Activated CD8-positive, alpha-beta memory T cell treated with anti-CD3 and anti-CD28 coated beads, Interleukin-2, amount 50 U/mL, for 24 hours (primary cell): ENCODE measurements at regions not wholly inside any gene's neighbourhood (a gene's known extent, or its start where the extent isn't known, plus 50 kb on each side); places are given as distances from the start of the nearest gene placed in this dataset.
"Not testable (repeated sequence)": the region's sequence is repeated elsewhere in the genome, so short reads cannot be mapped to it uniquely, and the experiment has no call there.

Experiments
- DNase-seq: peaks from one replicate; pipeline ENCODE4 v3.0.0-alpha.2; 2020; ENCODE audit errors: extremely low read depth

DNA sequence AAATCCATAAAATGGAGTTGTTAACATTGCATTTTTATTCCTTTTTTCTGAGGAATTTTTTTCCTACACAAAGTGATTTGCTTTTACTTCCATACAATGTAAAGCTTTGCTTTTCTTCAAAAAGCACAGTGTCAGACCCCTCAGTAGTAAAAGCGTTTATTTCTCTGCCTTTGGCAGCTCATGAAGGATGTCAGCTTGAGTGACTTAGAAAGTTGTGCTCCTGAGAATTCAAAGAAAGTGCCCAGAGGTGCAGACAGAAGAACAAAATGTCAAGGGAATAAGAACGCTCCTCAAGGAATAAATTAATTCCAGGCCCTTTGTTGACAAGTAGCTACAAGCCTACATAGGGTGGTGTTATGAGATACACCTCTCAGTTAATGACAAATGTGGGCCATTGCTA, 369.3 kb upstream of the ADARB2 start:
- DNase-seq = no peak

- no peak for DNase-seq
Measured at GRCh38 chr10:2099321-2099720, 362.0 kb upstream of the ADARB2 start.

GRCh38 chr10:2097937-2098336, 360.6 kb upstream of the ADARB2 start:
- no peak for DNase-seq

- no peak for DNase-seq
Measured at GRCh38 chr10:2094171-2094570, 356.8 kb upstream of the ADARB2 start.

- no peak for DNase-seq
Measured at GRCh38 chr10:2083591-2083990, 346.3 kb upstream of the ADARB2 start.

DNA sequence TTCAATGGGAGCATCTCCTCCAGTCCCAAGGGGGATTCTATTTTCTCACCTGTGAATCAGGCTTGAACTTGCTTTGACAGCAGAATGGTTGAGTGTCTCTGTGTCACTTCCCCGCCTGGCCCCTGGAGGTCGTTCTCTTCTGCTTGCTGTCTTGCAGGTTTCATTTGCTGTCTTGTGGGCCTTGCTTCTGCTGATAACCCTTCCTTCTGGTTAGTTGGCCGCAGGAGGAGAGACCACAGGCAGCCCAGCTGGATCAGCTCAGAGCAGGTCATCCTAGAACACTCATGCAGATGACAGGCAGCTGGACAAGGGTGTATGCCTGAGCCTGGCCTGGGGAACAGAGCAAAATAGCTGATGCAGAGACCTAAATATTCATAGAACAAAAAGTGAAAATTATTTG, 344.2 kb upstream of the ADARB2 start:
- DNase-seq = no peak

DNA sequence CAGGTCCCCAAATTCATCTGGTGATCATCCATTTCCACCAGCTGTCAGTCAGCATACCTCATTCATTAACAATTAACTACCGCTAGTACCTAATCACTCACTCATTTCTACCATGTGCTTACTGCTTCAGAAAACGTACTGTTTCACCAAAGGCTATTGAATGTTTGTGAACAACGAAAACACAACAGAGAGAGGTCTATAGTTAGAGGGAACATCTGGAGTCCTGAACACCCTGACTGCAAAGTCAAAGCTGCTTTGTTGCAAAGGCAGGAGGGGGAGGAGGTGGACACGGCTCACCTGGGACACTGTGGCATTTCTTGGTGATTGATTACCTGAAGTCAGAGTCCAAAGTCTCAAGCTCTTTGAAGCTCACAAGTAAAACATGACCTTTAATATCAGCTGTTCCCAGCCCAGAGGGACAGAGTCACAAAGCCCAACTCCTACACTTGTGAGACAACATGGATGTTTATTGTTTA, 342.3 kb upstream of the ADARB2 start:
- DNase-seq = no peak

DNA sequence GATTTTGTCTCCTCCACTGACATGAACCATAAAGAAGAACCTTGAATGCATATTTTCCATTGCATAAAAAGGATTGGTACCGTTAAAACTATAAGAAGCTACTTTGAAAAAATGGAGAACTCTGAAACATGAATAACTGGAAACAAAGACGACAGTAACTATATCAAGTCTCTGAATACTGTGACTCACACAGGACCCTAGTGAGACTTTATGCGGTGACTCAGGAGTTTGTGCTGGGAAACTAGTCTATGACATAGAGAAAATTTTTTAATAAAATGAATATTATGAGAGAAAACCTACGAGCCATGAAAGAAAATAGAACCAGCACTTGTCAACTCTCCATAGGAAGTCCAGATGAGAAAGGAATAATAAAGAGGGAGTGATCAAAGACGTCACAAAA, 339.9 kb upstream of the ADARB2 start:
- no peak for DNase-seq

GRCh38 chr10:2076528-2076927, 339.2 kb upstream of the ADARB2 start:
- DNase-seq = no peak

- no peak for DNase-seq
Measured at GRCh38 chr10:2067015-2067414, 329.7 kb upstream of the ADARB2 start.

DNA sequence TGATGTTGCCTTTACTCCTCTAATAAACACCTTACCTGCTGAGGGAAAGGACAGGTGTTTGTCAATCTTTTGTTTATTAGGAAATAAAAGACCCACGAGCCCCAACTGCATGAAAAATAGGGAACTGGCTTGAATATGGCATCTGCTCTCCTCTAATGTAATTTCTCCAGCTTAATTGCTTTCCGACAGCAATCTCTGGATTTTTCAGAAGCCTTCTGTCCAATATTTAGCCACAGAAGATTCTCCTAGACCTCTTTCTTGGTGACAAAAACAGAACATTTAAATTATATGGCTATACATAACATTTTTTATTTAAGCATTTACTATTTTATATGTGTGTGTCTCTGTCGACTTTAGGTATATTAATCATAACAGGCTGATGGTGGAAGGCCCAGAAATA, 317.4 kb upstream of the ADARB2 start:
- DNase-seq = no peak

DNA sequence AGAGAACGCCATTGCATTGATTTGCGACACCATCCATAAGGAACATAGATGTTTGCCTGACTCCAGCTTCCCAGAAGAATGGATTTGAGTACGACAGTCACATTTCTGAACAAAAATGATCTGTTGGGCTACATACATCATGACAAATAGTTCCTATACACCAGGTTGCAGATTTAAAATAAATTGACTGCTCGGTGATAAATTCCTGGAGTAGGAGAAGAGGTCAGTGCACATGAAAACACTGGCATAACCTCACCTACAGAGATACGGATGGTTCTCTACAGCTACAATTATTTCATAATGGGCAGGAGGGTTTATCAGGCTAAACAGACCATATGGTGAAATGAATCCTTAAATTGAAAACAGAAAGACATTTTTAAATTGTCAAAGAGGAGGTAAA, 316.5 kb upstream of the ADARB2 start:
- DNase-seq = no peak

DNA sequence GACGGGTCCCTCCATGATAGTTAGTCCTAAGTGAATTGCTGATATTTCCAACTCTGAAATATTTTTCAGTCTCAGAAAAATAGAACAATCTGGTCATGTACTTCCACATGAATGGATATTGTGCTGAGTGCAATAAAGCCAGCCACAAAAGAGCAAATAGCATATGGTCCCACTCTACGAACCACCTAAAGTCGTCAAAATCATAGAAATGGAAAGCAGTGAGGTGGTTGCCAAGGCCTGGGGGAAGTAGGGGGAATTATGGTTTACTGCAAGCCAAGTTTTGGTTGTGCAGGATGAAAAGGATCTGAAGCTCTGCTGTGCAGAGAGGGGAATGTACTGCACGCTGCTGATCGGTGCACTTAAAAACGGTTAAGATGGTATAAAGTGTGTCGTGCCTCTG, 313.8 kb upstream of the ADARB2 start:
- no peak for DNase-seq

GRCh38 chr10:2049560-2049959, 312.2 kb upstream of the ADARB2 start:
- DNase-seq = no peak

GRCh38 chr10:2048337-2048973, 311.1 kb upstream of the ADARB2 start:
- no peak for DNase-seq

- DNase-seq = no peak
Measured at GRCh38 chr10:2047679-2048078, 310.4 kb upstream of the ADARB2 start.

DNA sequence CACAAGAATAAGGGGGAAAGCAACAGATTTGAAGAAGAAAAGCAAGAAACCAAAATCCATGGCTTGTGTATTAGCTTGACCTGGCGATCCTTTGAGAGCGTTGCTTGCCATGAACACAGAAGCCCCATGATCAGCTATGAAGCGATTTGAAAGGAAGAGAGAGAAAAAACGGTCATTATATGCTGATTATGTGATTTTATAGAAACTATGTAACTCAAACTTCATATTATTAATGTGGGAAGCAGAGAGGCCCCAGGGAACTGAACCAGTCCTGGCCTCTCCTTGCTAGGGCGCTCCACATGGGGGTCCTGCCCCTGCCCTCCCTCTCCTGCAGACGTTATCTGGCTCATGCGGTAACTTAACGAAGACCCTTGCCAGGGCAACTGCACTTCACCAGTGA, 306.1 kb upstream of the ADARB2 start:
- no peak for DNase-seq

- DNase-seq = no peak
Measured at GRCh38 chr10:2038036-2038435, 300.7 kb upstream of the ADARB2 start.

GRCh38 chr10:2037246-2037645, 299.9 kb upstream of the ADARB2 start:
- DNase-seq = no peak

- DNase-seq = no peak
Measured at GRCh38 chr10:2036209-2036608, 298.9 kb upstream of the ADARB2 start.

DNA sequence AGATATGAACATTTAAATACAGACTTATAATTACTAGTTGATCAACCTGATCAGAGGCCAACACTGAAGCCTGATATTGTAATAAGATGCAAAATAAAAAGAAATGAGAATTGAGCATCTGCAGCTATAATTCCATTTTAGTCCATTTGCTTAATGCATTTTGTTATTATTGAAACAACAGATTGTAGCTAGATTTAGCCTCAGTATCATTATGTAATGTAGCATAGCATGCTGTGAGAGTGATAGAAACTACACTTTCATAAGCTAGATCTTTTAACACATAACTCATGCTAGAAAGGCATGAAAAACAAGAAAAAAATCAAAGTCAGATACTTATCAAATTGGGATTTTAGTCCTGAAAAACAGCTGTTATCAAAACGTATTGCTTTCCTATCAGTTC, 292.7 kb upstream of the ADARB2 start:
- no peak for DNase-seq

GRCh38 chr10:2026936-2027335, 289.6 kb upstream of the ADARB2 start:
- no peak for DNase-seq

DNA sequence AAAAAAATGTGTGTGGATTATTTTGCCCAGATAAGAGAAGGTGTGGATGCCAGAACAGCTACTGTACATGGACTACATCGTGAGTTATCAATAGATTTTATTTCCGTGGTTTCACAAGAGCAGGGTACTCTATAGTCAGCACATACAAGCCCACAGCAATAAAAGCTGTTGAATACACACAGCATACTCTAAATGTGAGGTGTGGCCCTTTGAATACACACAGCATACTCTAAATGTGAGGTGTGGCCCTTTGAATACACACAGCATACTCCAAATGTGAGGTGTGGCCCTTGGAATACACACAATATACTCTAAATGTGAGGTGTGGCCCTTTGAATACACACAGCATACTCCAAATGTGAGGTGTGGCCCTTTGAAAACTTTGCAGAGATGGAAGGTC, 287.4 kb upstream of the ADARB2 start:
- not testable (repeated sequence) for DNase-seq

DNA sequence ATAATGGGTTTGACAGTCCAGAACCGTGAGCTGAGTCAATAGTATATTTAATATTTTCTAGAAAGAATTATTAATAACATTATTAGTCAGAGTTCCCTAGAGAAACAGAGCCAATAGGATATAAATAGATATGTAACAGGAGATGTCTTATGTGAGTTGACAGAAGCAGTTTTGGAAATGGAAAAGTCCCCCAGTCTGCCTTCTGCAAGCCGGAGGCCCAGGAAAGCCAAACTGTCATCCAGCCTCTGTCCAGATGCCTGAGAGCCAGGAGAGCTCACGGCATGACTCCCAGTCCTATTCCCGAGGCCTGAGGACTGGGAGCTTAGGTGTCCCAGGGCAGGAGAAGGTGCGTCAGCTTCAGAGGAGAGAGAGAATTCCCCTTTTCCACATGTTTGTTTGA, 286.4 kb upstream of the ADARB2 start:
- DNase-seq = no peak
